Urinary bladder (tissue), 3 donors: ENCODE measurements at regions not wholly inside any gene's neighbourhood (a gene's known extent, or its start where the extent isn't known, plus 50 kb on each side); places are given as distances from the start of the nearest gene placed in this dataset.

ENCODE experiments used
- DNase-seq: peaks from one replicate; pipeline ENCODE4 v3.0.0-alpha.2; 2015; ENCODE audit errors: extremely low spot score
- H3K27ac ChIP-seq: one replicate; pipeline ENCODE4 v1.5.1; 2013; ENCODE audit warnings: low read depth, mild to moderate bottlenecking, moderate library complexity
- H3K36me3 ChIP-seq: one replicate; pipeline ENCODE4 v1.6.1; 2013; ENCODE audit warnings: mild to moderate bottlenecking, moderate library complexity; ENCODE audit not compliant: insufficient read depth
- H3K4me1 ChIP-seq: one replicate; pipeline ENCODE4 v1.6.1; 2013; ENCODE audit warnings: mild to moderate bottlenecking, moderate library complexity; ENCODE audit not compliant: insufficient read depth
- H3K4me3 ChIP-seq: one replicate; pipeline ENCODE4 v1.5.1; 2013; ENCODE audit warnings: low read depth, low read length
- WGBS: extraction: QIAGEN DNeasy Blood & Tissue Kit; methylation state at CpG from one replicate; pipeline ENCODE4 v1.1.7; 2013; 5-methylcytosine and 5-hydroxymethylcytosine counted together
- donor health status: healthy with polysubstance abuse.
- donor health status: healthy.

DNA sequence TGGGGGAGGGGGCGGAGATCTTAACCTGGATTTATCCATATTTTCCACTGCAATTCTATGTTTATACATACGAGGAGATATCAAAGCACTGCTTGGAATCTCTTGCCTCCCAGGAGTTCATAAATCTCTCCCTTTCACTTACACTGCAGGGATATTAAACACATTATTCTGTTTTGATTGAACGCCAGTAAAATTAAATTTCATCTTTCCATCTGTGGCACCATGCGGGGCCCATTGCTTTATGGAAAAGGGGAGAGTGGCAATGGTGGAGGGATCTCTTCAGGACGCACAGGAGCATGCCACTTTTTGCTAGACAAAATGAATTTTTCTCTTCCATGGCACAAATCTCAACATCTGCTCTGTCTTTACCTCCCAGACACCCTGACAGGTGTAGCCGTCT, 648.0 kb upstream of the PLXNA2 start:
- Histone ChIP-seq H3K36me3 (no peaks in the 10 kb centered on the region), H3K4me3 (no peak overlapping the region), H3K4me1 (no peaks in the 10 kb centered on the region), H3K27ac (no peak overlapping the region)
- 66% methylated on average over 6 of the region's 6 CpGs for WGBS
- DNase-seq = no peak

DNA sequence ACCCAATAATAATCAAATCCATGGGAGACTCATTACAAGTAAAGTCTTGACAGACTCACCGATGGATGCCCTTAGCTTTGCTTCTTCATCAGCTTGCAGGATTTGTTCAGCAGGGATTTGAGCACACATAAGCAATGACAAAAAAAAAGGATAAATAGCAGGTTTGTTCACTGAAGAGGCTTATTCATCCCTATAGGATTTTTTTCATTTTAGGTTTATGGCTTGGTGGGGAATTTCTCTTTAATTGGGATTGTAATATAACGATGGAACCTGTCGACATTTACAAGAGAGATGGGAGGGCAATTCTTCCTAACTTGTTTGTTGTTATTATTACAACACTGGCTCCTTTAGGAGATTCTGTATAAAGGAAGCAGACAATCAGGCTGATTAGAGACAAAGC, 649.1 kb upstream of the PLXNA2 start:
- 74% methylated on average over 3 of the region's 3 CpGs for WGBS

GRCh38 chr1:208895181-208895580, 651.0 kb upstream of the PLXNA2 start:
- Histone ChIP-seq H3K27ac (no peak overlapping the region), H3K36me3 (no peaks in the 10 kb centered on the region), H3K4me1 (no peaks in the 10 kb centered on the region), H3K4me3 (no peak overlapping the region)
- WGBS = 91% methylated on average over 1 of the region's 1 CpG
- no peak for DNase-seq

More for the DNA sequence above, 649.1 kb upstream of the PLXNA2 start:
- Histone ChIP-seq H3K4me1 (no peaks in the 10 kb centered on the region), H3K36me3 (no peaks in the 10 kb centered on the region), H3K4me3 (no peak overlapping the region), H3K27ac (no peak overlapping the region)
- DNase-seq = no peak

GRCh38 chr1:208895820-208896219, 651.6 kb upstream of the PLXNA2 start:
- no peak for DNase-seq
- Histone ChIP-seq H3K27ac (no peak overlapping the region), H3K4me3 (no peak overlapping the region), H3K36me3 (no peaks in the 10 kb centered on the region), H3K4me1 (no peaks in the 10 kb centered on the region)
- 85% methylated on average over 1 of the region's 1 CpG for WGBS

DNA sequence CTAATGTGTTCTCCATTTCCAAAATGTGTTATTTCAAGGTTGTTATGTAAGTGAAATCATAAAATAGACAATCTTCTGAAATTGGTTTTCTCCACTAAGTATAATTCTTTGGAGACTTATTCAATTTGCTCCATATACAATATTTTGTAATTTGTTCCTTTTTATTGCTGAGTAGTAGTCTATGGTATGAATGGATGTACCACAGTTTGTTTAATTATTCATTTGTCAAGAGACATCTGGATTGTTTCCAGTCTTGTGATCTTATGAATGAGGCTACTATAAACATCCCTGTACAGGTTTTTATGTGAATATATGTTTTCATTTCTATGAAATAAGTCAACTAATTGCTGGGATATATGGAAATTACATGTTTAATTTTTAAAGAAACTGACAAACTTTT, 652.6 kb upstream of the PLXNA2 start:
- no peak overlapping the region for H3K4me3 ChIP-seq
- no peak for DNase-seq
- H3K36me3 ChIP-seq = no peaks in the 10 kb centered on the region
- no peak overlapping the region for H3K27ac ChIP-seq
- no peaks in the 10 kb centered on the region for H3K4me1 ChIP-seq

- Histone ChIP-seq H3K27ac (no peak overlapping the region), H3K4me3 (no peak overlapping the region), H3K4me1 (no peaks in the 10 kb centered on the region), H3K36me3 (no peaks in the 10 kb centered on the region)
- DNase-seq = no peak
These were observed 655.3 kb upstream of the PLXNA2 start for GRCh38 chr1:208899438-208899837.

- 94% methylated on average over 7 of the region's 7 CpGs for WGBS
- no peak overlapping the region for H3K27ac ChIP-seq
- H3K36me3 ChIP-seq = no peaks in the 10 kb centered on the region
- DNase-seq = no peak
- no peaks in the 10 kb centered on the region for H3K4me1 ChIP-seq
- H3K4me3 ChIP-seq = no peak overlapping the region
These were observed 659.2 kb upstream of the PLXNA2 start for GRCh38 chr1:208903251-208903905.

DNA sequence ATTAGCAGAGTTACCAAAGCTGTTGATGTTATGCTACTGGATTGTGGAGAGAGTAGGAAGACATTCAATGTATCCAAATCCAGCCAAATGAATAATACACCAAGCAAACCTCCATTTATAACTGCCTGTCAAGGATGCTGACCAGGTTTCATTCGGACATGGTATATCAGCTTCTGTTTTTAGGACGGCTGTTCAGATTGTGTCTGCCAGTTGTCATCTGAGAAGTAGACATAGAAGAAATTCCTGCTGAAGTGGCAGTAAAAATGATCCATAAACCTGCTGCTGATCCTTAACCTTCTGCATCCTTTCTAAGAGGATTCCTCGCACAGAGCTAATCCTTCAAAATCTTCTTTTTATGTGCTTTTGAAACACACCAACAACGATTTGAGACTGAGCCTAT, 663.6 kb upstream of the PLXNA2 start:
- 31% methylated on average over 4 of the region's 4 CpGs for WGBS
- Histone ChIP-seq H3K4me1 (no peaks in the 10 kb centered on the region), H3K36me3 (no peaks in the 10 kb centered on the region), H3K27ac (no peak overlapping the region), H3K4me3 (no peak overlapping the region)
- DNase-seq = no peak

- H3K36me3 ChIP-seq = no peaks in the 10 kb centered on the region
- no peak for DNase-seq
- 65% methylated on average over 8 of the region's 8 CpGs for WGBS
These were observed 665.1 kb upstream of the PLXNA2 start for GRCh38 chr1:208909011-208909984.

GRCh38 chr1:208910161-208910560, 666.0 kb upstream of the PLXNA2 start:
- Histone ChIP-seq H3K36me3 (no peaks in the 10 kb centered on the region), H3K4me3 (no peak overlapping the region), H3K27ac (no peak overlapping the region), H3K4me1 (no peaks in the 10 kb centered on the region)
- no peak for DNase-seq

More at GRCh38 chr1:208909011-208909984, 665.1 kb upstream of the PLXNA2 start:
- no peak overlapping the region for H3K27ac ChIP-seq
- H3K4me1 ChIP-seq = no peaks in the 10 kb centered on the region
- H3K4me3 ChIP-seq = no peak overlapping the region

DNA sequence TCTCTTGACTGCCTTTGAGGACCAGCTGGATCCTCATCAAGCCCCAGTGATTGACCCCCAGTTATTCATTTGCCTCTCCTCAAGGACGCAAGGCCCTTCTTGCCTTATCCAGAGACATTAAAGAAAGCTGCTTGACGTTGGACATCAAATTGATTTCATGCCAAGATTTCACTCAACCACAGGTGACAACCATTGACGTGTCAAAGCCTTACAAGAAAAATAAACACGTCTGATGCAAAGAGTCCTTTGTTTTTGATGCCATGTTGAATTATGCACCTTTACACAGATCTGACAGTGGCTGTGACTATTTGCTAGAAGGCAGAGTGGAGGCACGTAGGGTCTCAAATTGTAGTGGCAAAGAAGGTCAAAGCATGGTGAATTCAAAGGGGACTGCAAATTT, 666.2 kb upstream of the CAMK1G start:
- no peaks in the 10 kb centered on the region for H3K4me1 ChIP-seq
- H3K4me3 ChIP-seq = no peak overlapping the region
- 84% methylated on average over 5 of the region's 5 CpGs for WGBS
- DNase-seq = no peak
- no peak overlapping the region for H3K27ac ChIP-seq
- no peaks in the 10 kb centered on the region for H3K36me3 ChIP-seq

GRCh38 chr1:208917723-208918122, 665.8 kb upstream of the CAMK1G start:
- Histone ChIP-seq H3K4me1 (no peaks in the 10 kb centered on the region), H3K27ac (no peak overlapping the region), H3K36me3 (no peaks in the 10 kb centered on the region), H3K4me3 (no peak overlapping the region)
- no peak for DNase-seq
- 73% methylated on average over 3 of the region's 3 CpGs for WGBS

- Histone ChIP-seq H3K4me3 (no peak overlapping the region), H3K36me3 (no peaks in the 10 kb centered on the region), H3K27ac (no peak overlapping the region), H3K4me1 (no peaks in the 10 kb centered on the region)
- no peak for DNase-seq
These were observed 665.4 kb upstream of the CAMK1G start for GRCh38 chr1:208918160-208918559.

DNA sequence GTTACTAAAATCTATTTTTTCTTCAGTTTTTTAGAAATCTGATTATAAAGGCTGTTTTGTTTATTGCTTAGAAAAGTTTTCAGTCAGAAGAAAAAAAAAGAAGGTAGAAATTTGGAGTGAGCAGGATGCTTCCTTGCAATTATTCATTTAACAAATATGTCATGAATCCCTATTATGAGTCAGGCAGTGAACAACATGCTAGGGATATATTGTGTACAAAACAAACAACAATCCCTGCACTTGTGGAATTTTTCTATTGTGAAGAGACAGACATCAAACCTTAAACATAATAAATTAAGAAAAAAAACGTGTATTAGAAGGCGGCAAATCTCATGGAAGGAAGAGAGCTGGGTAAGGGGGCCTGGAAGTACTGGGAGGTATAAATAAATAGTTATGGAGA, 664.1 kb upstream of the CAMK1G start:
- H3K27ac ChIP-seq = no peak overlapping the region
- H3K4me3 ChIP-seq = no peak overlapping the region
- 79% methylated on average over 2 of the region's 2 CpGs for WGBS
- no peaks in the 10 kb centered on the region for H3K36me3 ChIP-seq
- H3K4me1 ChIP-seq = no peaks in the 10 kb centered on the region
- DNase-seq = no peak
